ENCODE measurements at regions not wholly inside any gene's neighbourhood (a gene's known extent, or its start where the extent isn't known, plus 50 kb on each side); places are given as distances from the start of the nearest gene placed in this dataset.
A peak's percentile ranks its signal among the peaks of the same experiment; 100 is the strongest.
"Not testable (repeated sequence)": the region's sequence is repeated elsewhere in the genome, so short reads cannot be mapped to it uniquely, and the experiment has no call there.

- no peak for DNase-seq (ENCODE audit: low spot score in 2 of 2, unreplicated experiment in 2 of 2)
- TF ChIP-seq CTCF (IDR thresholded peaks at IDR 0.05; ENCODE audit: unreplicated experiment), result no peak
- H3K27me3 Mint-ChIP-seq (ENCODE audit: low read depth), result no peaks in the 10 kb centered on the region
- no peak overlapping the region for H3K4me3 Mint-ChIP-seq
- peaks cover 8% of the 10 kb centered on the region for H3K4me1 Mint-ChIP-seq
- H3K9me3 Mint-ChIP-seq, result peaks cover 27% of the 10 kb centered on the region
- H3K27ac Mint-ChIP-seq, result no peak overlapping the region
- H3K36me3 Mint-ChIP-seq, result no peaks in the 10 kb centered on the region
These were observed 96.4 kb downstream of the EN1 start for GRCh38 chr2:118750959-118751565.

GRCh38 chr2:118748245-118748885 lies 99.1 kb downstream of the EN1 start:
- Mint-ChIP-seq H3K27me3 (ENCODE audit: low read depth) (no peaks in the 10 kb centered on the region), H3K9me3 (peaks cover 48% of the 10 kb centered on the region), H3K27ac (no peak overlapping the region), H3K4me1 (no peaks in the 10 kb centered on the region), H3K36me3 (peaks cover 19% of the 10 kb centered on the region), H3K4me3 (no peak overlapping the region)
- no peak for TF ChIP-seq CTCF (IDR thresholded peaks at IDR 0.05; ENCODE audit: unreplicated experiment)
- no peak for DNase-seq (ENCODE audit: low spot score in 2 of 2, unreplicated experiment in 2 of 2)

GRCh38 chr2:118747637-118748036 lies 99.8 kb downstream of the EN1 start:
- DNase-seq (ENCODE audit: low spot score in 2 of 2, unreplicated experiment in 2 of 2), result no peak
- Mint-ChIP-seq H3K36me3 (peaks cover 19% of the 10 kb centered on the region), H3K9me3 (peaks cover 53% of the 10 kb centered on the region), H3K27ac (no peak overlapping the region), H3K27me3 (ENCODE audit: low read depth) (no peaks in the 10 kb centered on the region), H3K4me1 (no peaks in the 10 kb centered on the region), H3K4me3 (no peak overlapping the region)
- no peak for TF ChIP-seq CTCF (IDR thresholded peaks at IDR 0.05; ENCODE audit: unreplicated experiment)

- Mint-ChIP-seq H3K36me3 (peaks cover 19% of the 10 kb centered on the region), H3K4me3 (no peak overlapping the region), H3K4me1 (no peaks in the 10 kb centered on the region), H3K9me3 (peaks cover 58% of the 10 kb centered on the region), H3K27ac (no peak overlapping the region), H3K27me3 (ENCODE audit: low read depth) (no peaks in the 10 kb centered on the region)
- TF ChIP-seq CTCF (IDR thresholded peaks at IDR 0.05; ENCODE audit: unreplicated experiment), result no peak
- DNase-seq (ENCODE audit: low spot score in 2 of 2, unreplicated experiment in 2 of 2), result no peak
These were observed 100.4 kb downstream of the EN1 start for GRCh38 chr2:118747066-118747465.

- not testable (repeated sequence) for DNase-seq (ENCODE audit: low spot score in 2 of 2, unreplicated experiment in 2 of 2); H3K27ac Mint-ChIP-seq; H3K4me1 Mint-ChIP-seq; H3K4me3 Mint-ChIP-seq; H3K27me3 Mint-ChIP-seq (ENCODE audit: low read depth)
- H3K36me3 Mint-ChIP-seq, result peaks cover 19% of the 10 kb centered on the region
- peaks cover 50% of the 10 kb centered on the region for H3K9me3 Mint-ChIP-seq
These were observed 102.7 kb downstream of the EN1 start for GRCh38 chr2:118744682-118745181.

GRCh38 chr2:118738524-118739308 lies 108.7 kb downstream of the EN1 start:
- H3K4me1 Mint-ChIP-seq, result peaks cover 11% of the 10 kb centered on the region
- no peak for DNase-seq (ENCODE audit: low spot score in 2 of 2, unreplicated experiment in 2 of 2)
- peak overlapping the region; percentile 85 for H3K27ac Mint-ChIP-seq
- TF ChIP-seq CTCF (IDR thresholded peaks at IDR 0.05; ENCODE audit: unreplicated experiment), result no peak
- peaks cover 19% of the 10 kb centered on the region for H3K9me3 Mint-ChIP-seq
- no peaks in the 10 kb centered on the region for H3K27me3 Mint-ChIP-seq (ENCODE audit: low read depth)
- peaks cover 4% of the 10 kb centered on the region for H3K36me3 Mint-ChIP-seq
- H3K4me3 Mint-ChIP-seq, result no peak overlapping the region

Measured in mesothelial cell of epicardium (in vitro differentiated cells).